Kidney glomerular epithelial cell (primary cell): ENCODE measurements at regions not wholly inside any gene's neighbourhood (a gene's known extent, or its start where the extent isn't known, plus 50 kb on each side); places are given as distances from the start of the nearest gene placed in this dataset.
"Not testable (repeated sequence)": the region's sequence is repeated elsewhere in the genome, so short reads cannot be mapped to it uniquely, and the experiment has no call there.

Experiments used
- DNase-seq: peaks from one replicate; lab custom pipeline; 2025; lab: John Stamatoyannopoulos, UW

- not testable (repeated sequence) for DNase-seq
Observed at GRCh38 chr3:74131546-74132328, 482.7 kb downstream of the CNTN3 start.

- no peak for DNase-seq
Observed at GRCh38 chr3:74129611-74130010, 484.8 kb downstream of the CNTN3 start.

- no peak for DNase-seq
Observed at GRCh38 chr3:74129056-74129455, 485.4 kb downstream of the CNTN3 start.

GRCh38 chr3:74127256-74127655 lies 487.2 kb downstream of the CNTN3 start:
- DNase-seq = no peak

- no peak for DNase-seq
Observed at GRCh38 chr3:74124782-74125181, 489.7 kb downstream of the CNTN3 start.

- no peak for DNase-seq
Observed at GRCh38 chr3:74122281-74122680, 492.2 kb downstream of the CNTN3 start.

- DNase-seq = no peak
Observed at GRCh38 chr3:74121761-74122160, 492.7 kb downstream of the CNTN3 start.

- no peak for DNase-seq
Observed at GRCh38 chr3:74119221-74119620, 494.5 kb upstream of the PDZRN3 start.

GRCh38 chr3:74115906-74116305 lies 491.2 kb upstream of the PDZRN3 start:
- no peak for DNase-seq

GRCh38 chr3:74107451-74107850 lies 482.7 kb upstream of the PDZRN3 start:
- DNase-seq = no peak

- no peak for DNase-seq
Observed at GRCh38 chr3:74106925-74107324, 482.2 kb upstream of the PDZRN3 start.

GRCh38 chr3:74091204-74091603 lies 466.5 kb upstream of the PDZRN3 start:
- no peak for DNase-seq

GRCh38 chr3:74089814-74090213 lies 465.1 kb upstream of the PDZRN3 start:
- DNase-seq = no peak

- no peak for DNase-seq
Observed at GRCh38 chr3:74080056-74080461, 455.3 kb upstream of the PDZRN3 start.

GRCh38 chr3:74075241-74075640 lies 450.5 kb upstream of the PDZRN3 start:
- DNase-seq = no peak

GRCh38 chr3:74074700-74075099 lies 450.0 kb upstream of the PDZRN3 start:
- no peak for DNase-seq

- no peak for DNase-seq
Observed at GRCh38 chr3:74067296-74067695, 442.6 kb upstream of the PDZRN3 start.

GRCh38 chr3:74066456-74066855 lies 441.7 kb upstream of the PDZRN3 start:
- DNase-seq = no peak

- no peak for DNase-seq
Observed at GRCh38 chr3:74059923-74060600, 435.3 kb upstream of the PDZRN3 start.

GRCh38 chr3:74059301-74059922 lies 434.7 kb upstream of the PDZRN3 start:
- no peak for DNase-seq

GRCh38 chr3:74057169-74057568 lies 432.4 kb upstream of the PDZRN3 start:
- no peak for DNase-seq

GRCh38 chr3:74055061-74055460 lies 430.3 kb upstream of the PDZRN3 start:
- no peak for DNase-seq

GRCh38 chr3:74054566-74054965 lies 429.8 kb upstream of the PDZRN3 start:
- DNase-seq = no peak
